Activated CD8-positive, alpha-beta memory T cell treated with anti-CD3 and anti-CD28 coated beads for 1 hour (primary cell): ENCODE measurements at regions not wholly inside any gene's neighbourhood (a gene's known extent, or its start where the extent isn't known, plus 50 kb on each side); places are given as distances from the start of the nearest gene placed in this dataset.

ENCODE experiments used
- DNase-seq, 2 donors: peaks; one replicate each; pipeline ENCODE4 v3.0.0-alpha.2; 2020; ENCODE audit warnings: low read depth in 1 of 2; ENCODE audit errors: extremely low read depth in 1 of 2

DNA sequence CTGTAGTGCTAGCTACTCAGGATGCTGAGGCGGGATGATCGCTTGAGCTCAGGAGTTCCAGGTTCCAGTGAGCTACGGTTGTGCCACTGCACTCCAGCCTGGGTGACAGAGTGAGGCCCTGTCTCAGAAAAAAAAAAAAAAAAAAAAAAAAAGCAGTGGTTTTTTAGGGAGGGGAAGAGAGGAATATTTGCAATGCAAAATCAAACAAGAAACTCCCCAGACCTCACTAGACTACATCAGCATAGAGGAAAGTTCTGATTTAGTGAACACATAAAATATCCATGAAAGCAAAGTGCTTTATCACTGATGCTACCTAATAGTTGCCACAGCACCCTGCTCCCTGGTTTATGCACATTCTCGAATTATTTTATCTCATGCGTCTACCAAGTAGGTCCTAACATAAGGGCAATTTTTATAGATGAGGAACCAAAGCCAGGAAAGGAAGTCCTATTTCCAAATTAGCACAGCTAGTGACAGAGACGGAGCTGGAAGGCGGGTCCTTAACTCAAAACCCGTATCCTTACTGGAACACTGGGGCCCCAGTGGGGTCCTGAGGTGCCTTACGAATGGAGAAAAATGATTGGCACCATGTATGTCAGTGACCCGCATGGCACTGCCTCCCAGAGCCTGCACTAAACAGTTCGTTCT, 50.7 kb upstream of the GPR157 start:
- no peak for DNase-seq

DNA sequence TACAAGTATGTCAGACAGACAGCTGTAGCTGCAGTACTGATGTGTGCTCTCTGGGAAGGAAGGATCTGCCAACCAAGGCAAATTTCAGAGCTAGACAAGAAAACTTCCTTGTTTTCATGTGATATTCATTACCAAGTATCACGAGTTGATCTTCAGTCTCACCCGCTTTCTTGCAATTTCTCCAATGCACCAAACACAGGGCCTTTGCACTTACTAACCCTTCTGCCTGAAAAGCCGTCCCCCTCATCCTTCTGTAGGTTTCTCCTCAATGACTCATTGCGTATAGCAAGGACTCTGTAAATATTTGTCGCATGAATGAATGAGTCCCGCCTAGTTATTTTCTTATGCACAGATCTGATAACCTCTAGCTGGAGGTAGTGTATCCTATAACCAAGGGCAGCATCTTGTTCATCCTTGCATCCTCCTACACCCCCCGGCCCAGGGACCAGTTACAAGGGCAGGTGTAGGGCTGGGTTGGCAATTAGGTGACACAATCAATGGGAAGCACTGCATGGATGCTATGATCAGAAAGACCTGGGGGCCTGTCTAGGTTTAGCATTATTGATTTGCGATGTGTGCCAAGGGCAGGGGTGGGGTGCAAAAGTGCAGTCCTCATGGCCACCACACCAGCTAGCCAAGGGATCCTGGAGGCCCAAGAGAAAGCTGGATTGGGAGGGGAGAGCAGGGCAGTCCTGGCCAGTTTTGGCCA, 51.4 kb upstream of the GPR157 start:
- no peak for DNase-seq

DNA sequence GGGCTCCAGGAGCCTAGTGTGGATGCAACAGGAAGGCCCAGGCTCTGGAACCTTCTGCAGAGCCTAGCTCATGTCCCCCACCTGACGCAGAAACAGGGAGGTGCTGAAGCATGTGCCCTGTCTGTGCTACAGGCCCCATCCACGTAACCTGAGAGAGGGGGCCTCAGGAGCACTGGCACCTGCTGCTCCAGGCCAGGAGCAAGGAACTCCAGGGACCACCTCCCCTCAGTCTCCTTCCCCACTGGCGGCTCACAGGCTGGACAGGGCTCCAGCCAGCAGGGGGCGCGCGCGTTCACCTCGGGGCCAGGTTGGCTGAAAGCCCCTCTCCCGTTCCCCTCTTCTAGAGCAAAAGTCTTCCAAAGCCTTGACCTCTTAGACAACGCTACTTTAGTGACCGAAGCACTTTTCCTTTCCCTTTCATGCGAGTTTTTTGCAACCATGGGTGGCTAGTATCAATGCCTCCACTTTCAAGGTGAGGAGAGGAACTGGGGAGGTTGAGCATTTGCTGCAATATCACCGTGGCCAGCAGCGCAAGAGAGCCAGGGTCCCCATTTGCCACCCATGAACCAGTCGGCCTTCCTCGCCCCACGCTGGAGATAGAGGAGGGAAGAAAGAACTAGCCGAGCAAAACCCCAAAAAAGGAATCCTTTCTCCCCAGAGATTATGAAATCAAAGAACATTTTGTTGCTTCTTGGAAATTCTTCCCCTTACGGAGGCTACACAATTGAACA, 52.4 kb upstream of the GPR157 start:
- DNase-seq = peak in 1 of 2 donors; percentile 70

DNA sequence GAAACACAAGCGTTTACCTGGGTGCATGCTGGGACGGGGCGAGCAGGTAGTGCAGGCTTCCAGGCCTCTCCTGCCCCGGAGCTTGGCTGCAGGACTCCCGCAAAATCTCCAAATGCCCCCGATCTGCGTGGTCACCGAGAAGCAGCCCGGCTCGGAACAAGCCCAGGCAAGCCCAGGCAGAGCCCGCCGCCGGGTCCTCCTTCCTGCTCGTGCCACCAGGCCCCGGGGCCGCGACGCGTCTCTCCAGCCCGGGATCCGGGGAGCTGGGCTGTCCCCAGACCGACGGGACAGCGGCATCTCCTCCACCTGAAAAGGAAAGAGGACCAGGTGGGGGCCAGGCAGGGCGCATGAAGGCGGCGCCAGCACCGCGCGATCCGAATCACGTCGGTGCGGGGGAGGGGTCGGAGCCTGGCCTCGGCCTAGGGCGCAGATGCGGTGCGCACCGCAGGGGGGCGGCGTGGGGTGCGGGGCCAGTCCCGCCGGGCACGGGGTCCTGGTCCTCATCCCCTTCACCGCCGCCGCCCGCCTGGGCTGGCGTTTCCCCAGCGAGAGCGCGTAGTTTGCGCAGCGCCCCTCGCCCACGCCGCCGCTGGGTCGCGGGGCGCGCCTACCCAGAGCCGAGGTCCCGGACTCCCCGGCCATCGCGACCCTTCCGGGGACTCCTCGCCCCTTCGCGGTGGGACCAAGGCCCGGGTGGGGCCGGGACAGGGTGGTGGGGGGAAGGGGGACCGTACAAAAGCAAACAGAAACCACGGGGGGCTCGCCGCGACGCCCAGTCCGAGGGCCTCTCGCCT, 52.4 kb upstream of the H6PD start:
- no peak for DNase-seq

GRCh38 chr1:9182784-9183257, 51.8 kb upstream of the H6PD start:
- no peak for DNase-seq

DNA sequence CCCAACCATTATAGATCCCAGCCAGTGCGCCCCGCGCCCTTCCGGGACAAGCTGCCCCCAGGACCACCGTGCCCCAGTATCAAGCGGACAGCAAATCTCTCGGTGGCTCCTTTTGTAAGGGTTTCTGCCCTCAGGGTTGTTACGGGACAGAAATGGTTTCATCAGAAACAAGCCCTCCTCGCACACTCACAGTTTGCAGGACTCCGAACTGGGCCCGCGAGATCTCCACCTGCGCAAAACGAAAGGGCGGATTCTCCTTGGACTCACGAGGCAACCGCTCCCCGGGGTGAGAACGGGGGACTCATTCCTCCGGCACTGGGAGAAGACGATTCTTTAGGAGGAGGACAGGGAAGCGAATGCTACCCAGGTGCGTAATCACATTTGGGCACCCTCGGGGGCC, 51.1 kb upstream of the H6PD start:
- DNase-seq = no peak

DNA sequence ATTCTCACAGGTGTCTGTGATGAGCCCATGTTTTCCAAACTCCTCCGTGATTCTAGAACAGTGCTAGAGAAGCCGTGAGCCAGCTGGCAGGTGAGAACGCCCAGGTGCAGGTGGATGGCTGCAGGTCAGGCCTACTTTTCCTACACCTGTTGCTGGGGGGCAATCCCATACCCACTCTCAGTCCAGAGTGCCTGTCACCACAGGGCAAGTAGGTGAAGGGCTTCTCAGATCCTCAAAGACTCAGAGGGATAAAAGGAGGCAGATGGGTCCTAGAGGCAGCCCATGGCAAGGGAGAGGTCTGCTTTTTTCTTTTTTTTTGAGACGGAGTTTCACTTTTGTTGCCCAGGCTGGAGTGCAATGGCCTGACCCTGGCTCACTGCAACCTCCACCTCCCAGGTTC, 50.7 kb upstream of the H6PD start:
- no peak for DNase-seq

DNA sequence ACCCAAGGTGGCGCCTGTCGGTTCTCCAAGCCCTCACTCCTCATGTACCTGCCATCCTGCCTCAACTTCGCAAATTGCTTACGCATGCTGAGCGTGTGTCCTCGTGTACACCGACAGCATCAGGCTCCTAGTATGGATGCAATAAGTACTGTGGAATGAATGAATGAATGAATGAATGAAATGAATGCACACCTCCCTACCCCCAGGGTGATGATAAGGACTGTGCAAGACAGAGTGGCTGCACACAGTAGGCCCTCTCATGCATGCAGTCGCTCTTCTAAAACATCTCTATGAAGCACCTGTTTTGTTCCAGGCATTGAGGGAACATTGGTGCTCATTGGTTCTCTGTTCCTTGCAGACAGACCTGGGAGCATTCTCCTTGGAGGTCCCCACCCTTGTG, 49.8 kb upstream of the H6PD start:
- no peak for DNase-seq
